ENCODE measurements at regions not wholly inside any gene's neighbourhood (a gene's known extent, or its start where the extent isn't known, plus 50 kb on each side); places are given as distances from the start of the nearest gene placed in this dataset.
"Not testable (repeated sequence)": the region's sequence is repeated elsewhere in the genome, so short reads cannot be mapped to it uniquely, and the experiment has no call there.

GRCh38 chr4:49130724-49131123 is 144.6 kb downstream of the CWH43 start:
- TF ChIP-seq CTCF, EP300, POLR2AphosphoS5, POLR2A (IDR thresholded peaks at IDR 0.05): not testable (repeated sequence)
